Activated T-helper 9 cell treated with anti-CD3 and anti-CD28 coated beads, Interleukin-2, amount 50 U/mL, for 16 hours (primary cell): ENCODE measurements at regions not wholly inside any gene's neighbourhood (a gene's known extent, or its start where the extent isn't known, plus 50 kb on each side); places are given as distances from the start of the nearest gene placed in this dataset.
"Not testable (repeated sequence)": the region's sequence is repeated elsewhere in the genome, so short reads cannot be mapped to it uniquely, and the experiment has no call there.

ENCODE experiments used
- DNase-seq: peaks from one replicate; pipeline ENCODE4 v3.0.0-alpha.2; 2020; ENCODE audit warnings: low read depth

GRCh38 chr9:41839786-41840185 lies 289.4 kb downstream of the CNTNAP3B start:
- DNase-seq: not testable (repeated sequence)

GRCh38 chr9:41838953-41839352 lies 290.3 kb downstream of the CNTNAP3B start:
- DNase-seq: not testable (repeated sequence)

GRCh38 chr9:41838562-41838851 lies 290.7 kb downstream of the CNTNAP3B start:
- DNase-seq: not testable (repeated sequence)

- DNase-seq: not testable (repeated sequence)
Observed at GRCh38 chr9:41837684-41838561, 291.3 kb downstream of the CNTNAP3B start.

- DNase-seq: not testable (repeated sequence)
Observed at GRCh38 chr9:41833108-41833507, 296.1 kb downstream of the CNTNAP3B start.

- not testable (repeated sequence) for DNase-seq
Observed at GRCh38 chr9:41824723-41825122, 304.5 kb downstream of the CNTNAP3B start.

- DNase-seq: not testable (repeated sequence)
Observed at GRCh38 chr9:41802706-41803105, 326.5 kb downstream of the CNTNAP3B start.

GRCh38 chr9:41798684-41799083 lies 330.5 kb downstream of the CNTNAP3B start:
- not testable (repeated sequence) for DNase-seq

GRCh38 chr9:41790719-41791363 lies 338.4 kb downstream of the CNTNAP3B start:
- not testable (repeated sequence) for DNase-seq

- DNase-seq: not testable (repeated sequence)
Observed at GRCh38 chr9:41790007-41790406, 339.2 kb downstream of the CNTNAP3B start.

GRCh38 chr9:41789387-41789786 lies 339.8 kb downstream of the CNTNAP3B start:
- DNase-seq: not testable (repeated sequence)

GRCh38 chr9:41787951-41788350 lies 341.3 kb downstream of the CNTNAP3B start:
- not testable (repeated sequence) for DNase-seq

- not testable (repeated sequence) for DNase-seq
Observed at GRCh38 chr9:41787270-41787669, 342.0 kb downstream of the CNTNAP3B start.

GRCh38 chr9:41784006-41784405 lies 345.2 kb downstream of the CNTNAP3B start:
- not testable (repeated sequence) for DNase-seq

GRCh38 chr9:41783070-41783810 lies 346.0 kb downstream of the CNTNAP3B start:
- DNase-seq: not testable (repeated sequence)

- not testable (repeated sequence) for DNase-seq
Observed at GRCh38 chr9:41781899-41782298, 347.3 kb downstream of the CNTNAP3B start.

- not testable (repeated sequence) for DNase-seq
Observed at GRCh38 chr9:41779897-41780406, 349.3 kb downstream of the CNTNAP3B start.

- not testable (repeated sequence) for DNase-seq
Observed at GRCh38 chr9:41779192-41779591, 350.0 kb downstream of the CNTNAP3B start.

- not testable (repeated sequence) for DNase-seq
Observed at GRCh38 chr9:41778535-41779071, 350.6 kb downstream of the CNTNAP3B start.

- not testable (repeated sequence) for DNase-seq
Observed at GRCh38 chr9:41777536-41777935, 351.7 kb downstream of the CNTNAP3B start.

- not testable (repeated sequence) for DNase-seq
Observed at GRCh38 chr9:41772541-41772940, 356.7 kb downstream of the CNTNAP3B start.

- DNase-seq: not testable (repeated sequence)
Observed at GRCh38 chr9:41771693-41772092, 357.5 kb downstream of the CNTNAP3B start.
